ENCODE measurements at regions not wholly inside any gene's neighbourhood (a gene's known extent, or its start where the extent isn't known, plus 50 kb on each side); places are given as distances from the start of the nearest gene placed in this dataset.

DNA sequence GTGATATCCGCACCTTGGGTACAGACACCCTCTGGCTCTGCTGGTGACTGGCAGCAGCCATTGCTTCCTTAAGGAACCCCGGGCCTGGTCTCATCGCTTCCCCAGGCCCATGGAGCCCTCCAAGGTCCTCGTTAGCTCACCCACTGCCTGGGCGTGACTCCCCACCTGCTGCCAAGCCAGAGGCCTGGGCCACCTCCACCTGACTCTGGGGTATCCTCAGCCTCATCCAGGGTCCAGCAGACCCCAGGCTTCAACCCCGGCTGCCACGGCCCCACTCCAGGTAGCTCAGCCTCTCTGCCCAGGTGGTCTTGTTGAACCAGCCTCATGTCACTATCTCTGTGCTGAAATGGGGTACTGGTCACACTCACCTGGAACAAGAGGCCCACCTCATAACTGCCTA lies 337.9 kb downstream of the BRD1 start:
- TF ChIP-seq, protein P1, sequence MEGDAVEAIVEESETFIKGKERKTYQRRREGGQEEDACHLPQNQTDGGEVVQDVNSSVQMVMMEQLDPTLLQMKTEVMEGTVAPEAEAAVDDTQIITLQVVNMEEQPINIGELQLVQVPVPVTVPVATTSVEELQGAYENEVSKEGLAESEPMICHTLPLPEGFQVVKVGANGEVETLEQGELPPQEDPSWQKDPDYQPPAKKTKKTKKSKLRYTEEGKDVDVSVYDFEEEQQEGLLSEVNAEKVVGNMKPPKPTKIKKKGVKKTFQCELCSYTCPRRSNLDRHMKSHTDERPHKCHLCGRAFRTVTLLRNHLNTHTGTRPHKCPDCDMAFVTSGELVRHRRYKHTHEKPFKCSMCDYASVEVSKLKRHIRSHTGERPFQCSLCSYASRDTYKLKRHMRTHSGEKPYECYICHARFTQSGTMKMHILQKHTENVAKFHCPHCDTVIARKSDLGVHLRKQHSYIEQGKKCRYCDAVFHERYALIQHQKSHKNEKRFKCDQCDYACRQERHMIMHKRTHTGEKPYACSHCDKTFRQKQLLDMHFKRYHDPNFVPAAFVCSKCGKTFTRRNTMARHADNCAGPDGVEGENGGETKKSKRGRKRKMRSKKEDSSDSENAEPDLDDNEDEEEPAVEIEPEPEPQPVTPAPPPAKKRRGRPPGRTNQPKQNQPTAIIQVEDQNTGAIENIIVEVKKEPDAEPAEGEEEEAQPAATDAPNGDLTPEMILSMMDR (conservative IDR thresholded peaks at IDR 0.05; ENCODE audit: low read depth in 2 of 2): no peak
- TF ChIP-seq EZH2 (IDR thresholded peaks at IDR 0.05; ENCODE audit: low read depth, unreplicated experiment) (no peak), JUNB (IDR thresholded peaks at IDR 0.05; ENCODE audit: unreplicated experiment) (no peak), POLR2AphosphoS5 (IDR thresholded peaks at IDR 0.05; ENCODE audit: low read depth) (no peak), STAT1 (IDR thresholded peaks at IDR 0.05; ENCODE audit: unreplicated experiment) (no peak), CREB1 (CRISPR knock-in tag; IDR thresholded peaks at IDR 0.05; ENCODE audit: low read depth) (no peak), ZNF114 (CRISPR knock-in tag; IDR thresholded peaks at IDR 0.05) (no peak), EZH2phosphoT487 (IDR thresholded peaks at IDR 0.05; ENCODE audit: unreplicated experiment) (no peak), NANOG (IDR thresholded peaks at IDR 0.05; ENCODE audit: borderline replicate concordance) (no peak), ZNF331 (CRISPR knock-in tag; IDR thresholded peaks at IDR 0.05; ENCODE audit: low read depth) (no peak)
- TF ChIP-seq, protein P2, sequence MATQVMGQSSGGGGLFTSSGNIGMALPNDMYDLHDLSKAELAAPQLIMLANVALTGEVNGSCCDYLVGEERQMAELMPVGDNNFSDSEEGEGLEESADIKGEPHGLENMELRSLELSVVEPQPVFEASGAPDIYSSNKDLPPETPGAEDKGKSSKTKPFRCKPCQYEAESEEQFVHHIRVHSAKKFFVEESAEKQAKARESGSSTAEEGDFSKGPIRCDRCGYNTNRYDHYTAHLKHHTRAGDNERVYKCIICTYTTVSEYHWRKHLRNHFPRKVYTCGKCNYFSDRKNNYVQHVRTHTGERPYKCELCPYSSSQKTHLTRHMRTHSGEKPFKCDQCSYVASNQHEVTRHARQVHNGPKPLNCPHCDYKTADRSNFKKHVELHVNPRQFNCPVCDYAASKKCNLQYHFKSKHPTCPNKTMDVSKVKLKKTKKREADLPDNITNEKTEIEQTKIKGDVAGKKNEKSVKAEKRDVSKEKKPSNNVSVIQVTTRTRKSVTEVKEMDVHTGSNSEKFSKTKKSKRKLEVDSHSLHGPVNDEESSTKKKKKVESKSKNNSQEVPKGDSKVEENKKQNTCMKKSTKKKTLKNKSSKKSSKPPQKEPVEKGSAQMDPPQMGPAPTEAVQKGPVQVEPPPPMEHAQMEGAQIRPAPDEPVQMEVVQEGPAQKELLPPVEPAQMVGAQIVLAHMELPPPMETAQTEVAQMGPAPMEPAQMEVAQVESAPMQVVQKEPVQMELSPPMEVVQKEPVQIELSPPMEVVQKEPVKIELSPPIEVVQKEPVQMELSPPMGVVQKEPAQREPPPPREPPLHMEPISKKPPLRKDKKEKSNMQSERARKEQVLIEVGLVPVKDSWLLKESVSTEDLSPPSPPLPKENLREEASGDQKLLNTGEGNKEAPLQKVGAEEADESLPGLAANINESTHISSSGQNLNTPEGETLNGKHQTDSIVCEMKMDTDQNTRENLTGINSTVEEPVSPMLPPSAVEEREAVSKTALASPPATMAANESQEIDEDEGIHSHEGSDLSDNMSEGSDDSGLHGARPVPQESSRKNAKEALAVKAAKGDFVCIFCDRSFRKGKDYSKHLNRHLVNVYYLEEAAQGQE (IDR thresholded peaks at IDR 0.05; ENCODE audit: unreplicated experiment): no peak
- TF ChIP-seq, protein P3, sequence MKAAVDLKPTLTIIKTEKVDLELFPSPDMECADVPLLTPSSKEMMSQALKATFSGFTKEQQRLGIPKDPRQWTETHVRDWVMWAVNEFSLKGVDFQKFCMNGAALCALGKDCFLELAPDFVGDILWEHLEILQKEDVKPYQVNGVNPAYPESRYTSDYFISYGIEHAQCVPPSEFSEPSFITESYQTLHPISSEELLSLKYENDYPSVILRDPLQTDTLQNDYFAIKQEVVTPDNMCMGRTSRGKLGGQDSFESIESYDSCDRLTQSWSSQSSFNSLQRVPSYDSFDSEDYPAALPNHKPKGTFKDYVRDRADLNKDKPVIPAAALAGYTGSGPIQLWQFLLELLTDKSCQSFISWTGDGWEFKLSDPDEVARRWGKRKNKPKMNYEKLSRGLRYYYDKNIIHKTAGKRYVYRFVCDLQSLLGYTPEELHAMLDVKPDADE (IDR thresholded peaks at IDR 0.05): no peak

All from GM23338 (cell line).